NB4 (cell line): ENCODE measurements at regions not wholly inside any gene's neighbourhood (a gene's known extent, or its start where the extent isn't known, plus 50 kb on each side); places are given as distances from the start of the nearest gene placed in this dataset.
"Not testable (repeated sequence)": the region's sequence is repeated elsewhere in the genome, so short reads cannot be mapped to it uniquely, and the experiment has no call there.

ENCODE experiments used
- DNase-seq: peaks from one replicate; pipeline ENCODE4 v3.0.0; 2010; ENCODE audit warnings: low read depth
- H3K4me3 ChIP-seq: one replicate; pipeline ENCODE4 v1.5.1; 2011; ENCODE audit warnings: mild to moderate bottlenecking, low read depth, low read length, moderate library complexity
- MYC ChIP-seq: IDR thresholded peaks from 2 replicates; pipeline ENCODE4 v1.6.1; 2011; ENCODE audit warnings: low read depth, low read length
- POLR2A ChIP-seq: IDR thresholded peaks from 2 replicates; pipeline ENCODE4 v1.6.1; 2011; ENCODE audit warnings: mild to moderate bottlenecking; ENCODE audit not compliant: insufficient read length; ENCODE audit errors: extremely low read depth
- TF ChIP-seq, protein P1 (sequence below): IDR thresholded peaks from one replicate; pipeline ENCODE4 v1.5.1; 2012; ENCODE audit warnings: low read depth, low read length
- TF ChIP-seq, protein P2 (sequence below): IDR thresholded peaks from 2 replicates; pipeline ENCODE4 v1.6.1; 2011; ENCODE audit warnings: low read depth, low read length

DNA sequence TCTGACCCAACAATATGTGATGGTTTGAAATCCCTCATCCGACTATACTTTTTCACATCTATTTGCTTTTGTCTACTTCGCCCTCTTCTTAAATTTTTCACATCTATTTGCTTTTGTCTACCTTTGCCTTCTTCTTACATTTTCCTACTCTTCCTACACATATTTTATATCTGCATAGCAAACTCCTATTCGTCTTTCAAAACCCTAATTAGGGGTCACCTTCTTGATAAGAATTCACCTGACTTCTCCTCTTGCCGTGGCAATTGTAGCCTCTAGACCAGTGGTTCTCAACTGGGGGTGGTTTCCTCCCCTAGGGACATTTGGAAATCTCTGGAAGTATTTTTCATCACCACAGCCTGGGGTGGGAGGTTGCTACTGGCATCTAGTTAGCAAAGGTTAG is 607.4 kb downstream of the NTRK3 start:
- H3K4me3 ChIP-seq = no peak overlapping the region
- TF ChIP-seq, protein P1, sequence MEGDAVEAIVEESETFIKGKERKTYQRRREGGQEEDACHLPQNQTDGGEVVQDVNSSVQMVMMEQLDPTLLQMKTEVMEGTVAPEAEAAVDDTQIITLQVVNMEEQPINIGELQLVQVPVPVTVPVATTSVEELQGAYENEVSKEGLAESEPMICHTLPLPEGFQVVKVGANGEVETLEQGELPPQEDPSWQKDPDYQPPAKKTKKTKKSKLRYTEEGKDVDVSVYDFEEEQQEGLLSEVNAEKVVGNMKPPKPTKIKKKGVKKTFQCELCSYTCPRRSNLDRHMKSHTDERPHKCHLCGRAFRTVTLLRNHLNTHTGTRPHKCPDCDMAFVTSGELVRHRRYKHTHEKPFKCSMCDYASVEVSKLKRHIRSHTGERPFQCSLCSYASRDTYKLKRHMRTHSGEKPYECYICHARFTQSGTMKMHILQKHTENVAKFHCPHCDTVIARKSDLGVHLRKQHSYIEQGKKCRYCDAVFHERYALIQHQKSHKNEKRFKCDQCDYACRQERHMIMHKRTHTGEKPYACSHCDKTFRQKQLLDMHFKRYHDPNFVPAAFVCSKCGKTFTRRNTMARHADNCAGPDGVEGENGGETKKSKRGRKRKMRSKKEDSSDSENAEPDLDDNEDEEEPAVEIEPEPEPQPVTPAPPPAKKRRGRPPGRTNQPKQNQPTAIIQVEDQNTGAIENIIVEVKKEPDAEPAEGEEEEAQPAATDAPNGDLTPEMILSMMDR = no peak
- TF ChIP-seq, protein P2, sequence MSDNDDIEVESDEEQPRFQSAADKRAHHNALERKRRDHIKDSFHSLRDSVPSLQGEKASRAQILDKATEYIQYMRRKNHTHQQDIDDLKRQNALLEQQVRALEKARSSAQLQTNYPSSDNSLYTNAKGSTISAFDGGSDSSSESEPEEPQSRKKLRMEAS = no peak
- TF ChIP-seq POLR2A = no peak
- no peak for TF ChIP-seq MYC

DNA sequence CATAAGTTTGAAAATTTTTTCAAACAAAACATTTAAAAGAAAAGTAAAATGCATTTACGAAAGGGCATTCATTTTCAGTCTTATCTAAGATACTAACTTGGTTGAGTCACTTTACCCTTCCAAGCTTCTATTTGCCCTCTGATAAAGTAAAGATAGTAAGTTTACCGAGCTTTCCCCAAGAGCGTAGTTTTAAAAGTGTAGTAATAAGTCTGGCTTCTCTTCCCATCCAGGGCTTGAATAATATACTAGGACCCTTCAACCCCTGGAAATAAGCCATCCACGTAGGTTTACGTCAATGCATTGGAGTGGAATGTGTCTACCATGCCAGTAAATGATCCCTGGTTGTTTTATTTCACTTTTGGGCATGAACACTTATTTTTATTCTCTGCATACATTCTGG is 608.3 kb downstream of the NTRK3 start:
- no peak for DNase-seq
- H3K4me3 ChIP-seq = no peak overlapping the region
- TF ChIP-seq, protein P1 = no peak
- TF ChIP-seq MYC = no peak
- TF ChIP-seq, protein P2 = no peak
- TF ChIP-seq POLR2A = no peak

More for the DNA sequence above, 607.4 kb downstream of the NTRK3 start:
- DNase-seq = no peak

DNA sequence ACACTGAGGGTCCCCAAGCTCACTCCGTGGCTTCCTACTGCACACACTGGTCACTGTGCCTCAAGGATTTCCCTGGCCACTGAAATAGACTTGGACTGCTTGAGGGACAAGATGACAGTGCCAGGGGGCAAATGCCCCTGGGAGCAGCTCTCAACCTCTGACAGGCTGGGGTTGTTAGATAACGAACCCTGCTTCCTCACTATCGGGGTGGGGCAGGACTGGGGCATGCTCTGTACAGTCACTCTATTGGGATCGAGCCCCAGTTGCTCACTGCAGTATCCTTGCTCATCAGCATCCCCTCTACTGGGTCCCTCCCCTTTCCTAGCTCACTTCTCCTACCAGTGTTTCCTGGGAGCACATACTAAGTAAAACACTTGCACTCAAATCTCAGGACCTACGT is 610.8 kb downstream of the NTRK3 start:
- TF ChIP-seq, protein P2 = no peak
- no peak for TF ChIP-seq POLR2A
- TF ChIP-seq, protein P1 = no peak
- TF ChIP-seq MYC = no peak
- DNase-seq = no peak
- H3K4me3 ChIP-seq = no peak overlapping the region

DNA sequence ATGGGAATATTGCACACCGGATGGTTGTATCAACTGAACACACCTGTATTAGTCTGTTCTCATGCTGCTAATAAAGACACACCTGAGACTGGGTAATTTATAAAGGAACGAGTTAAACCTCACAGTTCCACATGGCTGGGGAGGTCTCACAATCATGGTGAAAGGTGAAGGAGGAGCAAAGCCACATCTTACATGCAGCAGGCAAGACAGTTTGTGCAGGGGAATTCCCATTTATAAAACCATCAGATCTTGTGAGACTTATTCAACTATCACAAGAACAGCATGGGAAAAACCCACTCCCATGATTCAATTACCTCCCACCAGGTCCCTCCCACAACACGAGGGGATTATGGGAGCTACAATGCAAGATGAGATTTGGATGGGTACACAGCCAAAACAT is 613.5 kb downstream of the NTRK3 start:
- H3K4me3 ChIP-seq, DNase-seq: not testable (repeated sequence)

DNA sequence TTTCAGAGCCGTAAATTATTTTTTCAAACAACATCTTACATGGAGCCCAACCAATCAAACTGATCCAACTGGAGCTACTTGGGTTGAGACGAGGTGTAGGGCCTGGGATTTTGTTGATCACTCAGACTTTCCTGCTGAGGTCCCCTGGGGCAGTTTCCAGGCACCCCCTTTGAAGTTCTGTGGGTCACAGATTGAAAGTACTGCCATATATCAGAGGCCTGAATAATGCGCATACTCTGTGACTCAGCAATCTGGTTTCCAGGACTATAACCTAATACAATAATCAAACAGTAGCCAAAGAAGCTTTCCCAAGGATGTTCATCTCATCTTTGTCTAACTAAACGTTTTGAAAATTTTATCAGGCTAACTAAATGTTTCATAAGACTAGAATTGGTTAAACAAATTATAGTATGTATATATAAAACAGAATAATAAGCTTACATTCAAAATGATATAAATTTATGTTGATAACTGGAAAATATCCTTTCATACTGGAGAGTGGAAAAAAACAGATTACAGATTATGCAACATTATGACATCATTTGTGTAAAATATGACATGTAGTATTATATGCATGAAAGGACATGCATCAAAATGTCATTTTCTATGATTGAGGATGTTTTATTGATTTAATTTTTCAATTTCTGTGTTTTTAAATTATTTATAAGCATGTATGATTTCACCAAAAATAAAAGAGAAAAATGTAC is 617.1 kb downstream of the NTRK3 start:
- TF ChIP-seq, protein P2 = no peak
- TF ChIP-seq MYC (no peak), POLR2A (no peak)
- TF ChIP-seq, protein P1 = no peak
- DNase-seq = no peak
- no peak overlapping the region for H3K4me3 ChIP-seq

DNA sequence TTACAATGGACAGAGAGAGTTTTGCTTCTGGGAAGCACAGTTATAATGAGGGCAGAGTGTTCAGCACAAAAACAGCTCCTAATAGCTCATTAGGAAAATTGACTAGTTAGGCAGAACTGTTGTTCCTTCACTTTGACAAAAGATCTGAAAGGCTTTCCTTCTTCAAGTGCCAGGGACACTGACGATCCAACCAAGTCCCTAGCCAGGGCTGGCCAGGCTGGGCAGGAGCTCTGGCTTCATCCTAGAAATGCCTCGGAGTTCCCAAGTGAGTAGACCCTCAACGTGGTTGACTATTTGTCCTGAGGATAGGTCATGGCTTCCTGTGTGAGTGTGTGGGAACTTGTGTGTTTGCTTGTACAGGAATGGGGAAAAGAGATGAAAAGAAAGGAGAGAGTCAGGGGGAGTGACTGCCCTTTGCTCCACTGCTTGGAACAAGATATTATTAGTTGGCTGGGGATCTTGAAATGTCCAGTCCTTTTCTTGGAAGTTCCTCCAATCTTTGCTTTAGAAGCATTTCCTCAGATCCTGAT is 617.9 kb downstream of the NTRK3 start:
- H3K4me3 ChIP-seq = no peak overlapping the region
- TF ChIP-seq, protein P2 = no peak
- TF ChIP-seq MYC = no peak
- no peak for TF ChIP-seq POLR2A
- TF ChIP-seq, protein P1 = no peak
- DNase-seq = no peak
